ENCODE measurements at regions not wholly inside any gene's neighbourhood (a gene's known extent, or its start where the extent isn't known, plus 50 kb on each side); places are given as distances from the start of the nearest gene placed in this dataset.

- TF ChIP-seq JAZF1 (CRISPR knock-in tag; IDR thresholded peaks at IDR 0.05) (no peak), JUN (CRISPR knock-in tag; IDR thresholded peaks at IDR 0.05) (no peak), GABPB1 (CRISPR knock-in tag; IDR thresholded peaks at IDR 0.05) (no peak), CREB1 (CRISPR knock-in tag; IDR thresholded peaks at IDR 0.05) (no peak)
Measured at GRCh38 chr6:165768961-165769360, 105.9 kb upstream of the PDE10A start.
